ENCODE measurements at regions not wholly inside any gene's neighbourhood (a gene's known extent, or its start where the extent isn't known, plus 50 kb on each side); places are given as distances from the start of the nearest gene placed in this dataset.
A peak's percentile ranks its signal among the peaks of the same experiment; 100 is the strongest.
"Not testable (repeated sequence)": the region's sequence is repeated elsewhere in the genome, so short reads cannot be mapped to it uniquely, and the experiment has no call there.

GRCh38 chr7:32658467-32658869 lies 163.2 kb downstream of the AVL9 start:
- Mint-ChIP-seq H3K4me3 (no peak overlapping the region), H3K27me3 (no peaks in the 10 kb centered on the region), H3K27ac (no peak overlapping the region), H3K4me1 (no peaks in the 10 kb centered on the region), H3K9me3 (peaks cover 0 to 2% (median 0%) of the 10 kb centered on the region in 3 donors), H3K36me3 (no peaks in the 10 kb centered on the region)

- H3K4me3 Mint-ChIP-seq = no peak overlapping the region
- peaks cover 0 to 2% (median 0%) of the 10 kb centered on the region in 3 donors for H3K9me3 Mint-ChIP-seq
- no peaks in the 10 kb centered on the region for H3K27me3 Mint-ChIP-seq
- no peaks in the 10 kb centered on the region for H3K36me3 Mint-ChIP-seq
- no peaks in the 10 kb centered on the region for H3K4me1 Mint-ChIP-seq
- H3K27ac Mint-ChIP-seq = no peak overlapping the region
These were observed 162.7 kb downstream of the AVL9 start for GRCh38 chr7:32658034-32658433.

- H3K4me1 Mint-ChIP-seq, H3K36me3 Mint-ChIP-seq, H3K9me3 Mint-ChIP-seq, H3K27me3 Mint-ChIP-seq, H3K4me3 Mint-ChIP-seq, H3K27ac Mint-ChIP-seq: not testable (repeated sequence)
These were observed 159.3 kb downstream of the AVL9 start for GRCh38 chr7:32654549-32654948.

GRCh38 chr7:32650356-32650755 lies 155.1 kb downstream of the AVL9 start:
- not testable (repeated sequence) for H3K36me3 Mint-ChIP-seq, H3K4me1 Mint-ChIP-seq, H3K4me3 Mint-ChIP-seq, H3K27me3 Mint-ChIP-seq, H3K9me3 Mint-ChIP-seq, H3K27ac Mint-ChIP-seq

- Mint-ChIP-seq H3K4me1 (no peaks in the 10 kb centered on the region), H3K27me3 (no peaks in the 10 kb centered on the region), H3K27ac (no peak overlapping the region), H3K4me3 (no peak overlapping the region), H3K9me3 (peaks cover 0 to 3% (median 2%) of the 10 kb centered on the region in 3 donors), H3K36me3 (no peaks in the 10 kb centered on the region)
These were observed 153.3 kb downstream of the AVL9 start for GRCh38 chr7:32648408-32649156.

GRCh38 chr7:32645255-32645654 lies 150.0 kb downstream of the AVL9 start:
- H3K4me1 Mint-ChIP-seq, H3K9me3 Mint-ChIP-seq, H3K27ac Mint-ChIP-seq, H3K4me3 Mint-ChIP-seq, H3K36me3 Mint-ChIP-seq, H3K27me3 Mint-ChIP-seq: not testable (repeated sequence)

GRCh38 chr7:32643194-32643593 lies 147.9 kb downstream of the AVL9 start:
- no peaks in the 10 kb centered on the region for H3K36me3 Mint-ChIP-seq
- H3K4me3 Mint-ChIP-seq = no peak overlapping the region
- no peaks in the 10 kb centered on the region for H3K27me3 Mint-ChIP-seq
- peaks cover 9 to 15% (median 10%) of the 10 kb centered on the region in 3 donors for H3K4me1 Mint-ChIP-seq
- H3K9me3 Mint-ChIP-seq = peaks cover 0 to 3% (median 2%) of the 10 kb centered on the region in 3 donors
- H3K27ac Mint-ChIP-seq = no peak overlapping the region

GRCh38 chr7:32639122-32639521 lies 143.8 kb downstream of the AVL9 start:
- H3K4me1 Mint-ChIP-seq = peaks cover 10 to 26% (median 15%) of the 10 kb centered on the region in 3 donors
- no peaks in the 10 kb centered on the region for H3K27me3 Mint-ChIP-seq
- no peak overlapping the region for H3K4me3 Mint-ChIP-seq
- H3K36me3 Mint-ChIP-seq = no peaks in the 10 kb centered on the region
- no peak overlapping the region for H3K27ac Mint-ChIP-seq
- no peaks in the 10 kb centered on the region for H3K9me3 Mint-ChIP-seq

- H3K27ac Mint-ChIP-seq = peak overlapping the region in 1 of 3 donors; percentile 0
- H3K27me3 Mint-ChIP-seq, H3K36me3 Mint-ChIP-seq, H3K9me3 Mint-ChIP-seq: not testable (repeated sequence)
- H3K4me1 Mint-ChIP-seq = peaks cover 10 to 26% (median 15%) of the 10 kb centered on the region in 3 donors
- H3K4me3 Mint-ChIP-seq = peak overlapping the region in 2 of 4 donors; percentile 33 to 89
These were observed 143.3 kb downstream of the AVL9 start for GRCh38 chr7:32638479-32639121.

Data from IgD-negative memory B cell (primary cell).